ENCODE measurements at regions not wholly inside any gene's neighbourhood (a gene's known extent, or its start where the extent isn't known, plus 50 kb on each side); places are given as distances from the start of the nearest gene placed in this dataset.
A peak's percentile ranks its signal among the peaks of the same experiment; 100 is the strongest.
"Not testable (repeated sequence)": the region's sequence is repeated elsewhere in the genome, so short reads cannot be mapped to it uniquely, and the experiment has no call there.

DNA sequence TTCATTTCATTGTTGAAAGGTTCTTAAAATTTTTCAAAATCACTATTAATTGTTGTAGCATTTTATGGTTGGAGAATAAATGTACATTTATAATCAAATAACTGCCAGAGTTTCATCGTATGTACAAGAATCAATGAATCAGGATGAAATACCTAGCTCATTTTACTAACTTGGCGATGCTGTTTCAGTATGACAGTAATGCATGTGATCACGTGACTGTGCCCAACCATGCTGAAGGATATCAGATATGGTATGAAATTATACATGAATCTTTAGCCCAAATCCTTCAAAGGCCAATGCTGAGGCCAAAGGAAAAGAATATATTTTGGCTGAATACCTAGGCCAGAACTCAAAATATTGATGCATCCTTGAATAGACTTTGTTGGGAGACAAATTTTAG, 288.3 kb upstream of the TGFBR2 start:
- no peak for DNase-seq (ENCODE audit: low read depth)
- no peak for TF ChIP-seq CTCF (IDR thresholded peaks at IDR 0.05; ENCODE audit: low read length, missing control alignments)
- H3K4me3 ChIP-seq (replicated peaks; ENCODE audit: low read depth, low read length) = no peak overlapping the region

- peak; percentile 66 for DNase-seq (ENCODE audit: low read depth)
- TF ChIP-seq CTCF (IDR thresholded peaks at IDR 0.05; ENCODE audit: low read length, missing control alignments) = peak; percentile 50
- H3K4me3 ChIP-seq (replicated peaks; ENCODE audit: low read depth, low read length) = no peak overlapping the region
Measured at GRCh38 chr3:30319713-30320112, 286.7 kb upstream of the TGFBR2 start.

GRCh38 chr3:30320392-30320791, 286.0 kb upstream of the TGFBR2 start:
- DNase-seq (ENCODE audit: low read depth) = no peak
- TF ChIP-seq CTCF (IDR thresholded peaks at IDR 0.05; ENCODE audit: low read length, missing control alignments) = no peak

GRCh38 chr3:30321065-30321464, 285.3 kb upstream of the TGFBR2 start:
- no peak for TF ChIP-seq CTCF (IDR thresholded peaks at IDR 0.05; ENCODE audit: low read length, missing control alignments)
- no peak for DNase-seq (ENCODE audit: low read depth)
- H3K4me3 ChIP-seq (replicated peaks; ENCODE audit: low read depth, low read length) = no peak overlapping the region

More at GRCh38 chr3:30320392-30320791, 286.0 kb upstream of the TGFBR2 start:
- H3K4me3 ChIP-seq (replicated peaks; ENCODE audit: low read depth, low read length) = no peak overlapping the region

DNA sequence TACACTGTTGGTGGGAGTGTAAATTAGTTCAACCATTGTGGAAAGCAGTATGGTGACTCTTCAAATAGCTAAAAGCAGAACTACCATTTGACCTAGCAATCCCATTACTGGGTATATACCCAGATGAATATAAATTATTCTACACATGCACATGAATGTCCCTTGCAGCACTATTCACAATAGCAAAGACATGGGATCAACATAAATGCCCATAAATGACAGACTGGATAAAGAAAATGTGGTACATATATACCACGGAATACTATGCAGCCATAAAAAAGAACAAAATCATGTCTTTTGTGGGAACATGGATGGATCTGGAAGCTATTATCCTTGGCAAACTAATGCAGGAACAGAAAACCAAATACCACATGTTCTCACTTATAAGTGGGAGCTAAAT, 282.8 kb upstream of the TGFBR2 start:
- DNase-seq (ENCODE audit: low read depth); H3K4me3 ChIP-seq (replicated peaks; ENCODE audit: low read depth, low read length): not testable (repeated sequence)

DNA sequence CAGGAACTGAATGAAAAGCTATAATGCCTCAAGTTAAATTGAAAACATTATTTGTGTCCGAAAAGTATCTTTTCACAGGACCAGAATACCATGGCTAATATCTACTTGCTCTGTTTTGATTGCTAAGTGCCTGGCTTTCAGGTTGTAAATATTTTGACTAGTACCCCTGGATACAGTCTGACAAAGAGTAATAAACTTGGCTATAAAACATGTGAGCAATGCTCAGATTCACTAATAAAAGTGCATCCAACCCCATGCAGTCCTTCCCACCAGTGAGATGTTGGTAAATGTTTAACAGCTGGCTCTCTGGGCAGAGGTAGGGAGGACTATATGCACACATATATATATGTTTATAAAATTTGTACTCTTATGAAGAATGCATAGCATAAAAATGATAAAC, 281.8 kb upstream of the TGFBR2 start:
- no peak for TF ChIP-seq CTCF (IDR thresholded peaks at IDR 0.05; ENCODE audit: low read length, missing control alignments)
- no peak overlapping the region for H3K4me3 ChIP-seq (replicated peaks; ENCODE audit: low read depth, low read length)
- no peak for DNase-seq (ENCODE audit: low read depth)

DNA sequence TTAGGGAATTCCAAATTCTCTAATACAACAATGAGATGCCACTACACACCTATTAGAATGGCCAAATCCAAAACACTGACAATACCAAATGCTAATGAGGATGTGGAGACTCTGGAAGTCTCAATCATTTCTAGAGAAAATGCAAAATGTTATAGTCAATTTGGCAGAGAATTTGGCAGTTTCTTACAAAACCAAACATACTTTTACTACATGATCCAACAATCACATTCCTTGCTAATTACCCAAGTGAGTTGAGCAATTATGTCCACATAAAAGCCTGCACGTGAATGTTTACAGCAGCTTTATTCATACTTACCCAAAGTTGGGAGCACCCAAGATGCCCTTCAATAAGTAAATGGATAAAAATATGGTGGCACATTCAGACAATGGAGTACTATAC, 278.4 kb upstream of the TGFBR2 start:
- not testable (repeated sequence) for H3K4me3 ChIP-seq (replicated peaks; ENCODE audit: low read depth, low read length); DNase-seq (ENCODE audit: low read depth)

DNA sequence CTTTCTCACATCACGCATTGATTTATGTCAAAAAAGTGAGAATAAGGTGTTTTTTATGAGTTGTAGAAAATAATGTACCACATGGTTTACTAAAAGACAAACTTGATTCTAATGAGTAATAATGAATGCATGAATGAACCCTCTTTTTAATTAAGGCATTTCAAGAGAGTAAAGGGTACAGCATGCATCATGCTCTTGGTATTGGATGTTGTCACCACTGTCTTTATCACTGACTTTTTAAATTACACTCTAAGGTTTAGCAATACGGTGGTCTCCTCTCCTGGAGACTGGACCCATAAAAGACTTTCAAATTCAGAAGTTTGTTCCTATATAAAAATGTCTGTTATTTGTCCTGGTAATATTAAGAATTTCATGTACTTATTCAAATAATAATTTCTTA, 277.5 kb upstream of the TGFBR2 start:
- not testable (repeated sequence) for H3K4me3 ChIP-seq (replicated peaks; ENCODE audit: low read depth, low read length); DNase-seq (ENCODE audit: low read depth)

GRCh38 chr3:30331519-30331918, 274.9 kb upstream of the TGFBR2 start:
- TF ChIP-seq CTCF (IDR thresholded peaks at IDR 0.05; ENCODE audit: low read length, missing control alignments) = no peak
- H3K4me3 ChIP-seq (replicated peaks; ENCODE audit: low read depth, low read length) = no peak overlapping the region
- DNase-seq (ENCODE audit: low read depth) = no peak
